ENCODE measurements at regions not wholly inside any gene's neighbourhood (a gene's known extent, or its start where the extent isn't known, plus 50 kb on each side); places are given as distances from the start of the nearest gene placed in this dataset.

DNA sequence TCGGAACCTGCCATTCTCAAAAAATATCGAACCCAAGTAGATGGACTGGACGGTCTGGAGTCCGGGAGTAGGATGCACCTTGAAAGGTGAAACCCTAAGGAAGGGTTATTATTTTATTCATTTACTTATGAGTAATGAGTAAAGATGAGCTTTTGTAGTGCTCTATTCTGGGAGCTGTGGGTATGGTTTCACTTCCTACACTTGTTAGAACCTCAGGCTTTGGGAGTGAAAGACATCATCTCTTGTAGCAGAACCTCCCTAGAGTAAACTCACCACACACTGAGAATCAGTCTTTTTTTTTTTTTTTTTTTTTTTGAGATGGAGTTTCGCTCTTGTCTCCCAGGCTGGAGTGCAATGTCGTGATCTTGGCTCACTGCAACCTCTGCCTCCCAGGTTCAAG, 389.4 kb upstream of the AUTS2 start:
- no peak for TF ChIP-seq EZH2 (IDR thresholded peaks at IDR 0.05)
- no peak for TF ChIP-seq POLR2AphosphoS5 (IDR thresholded peaks at IDR 0.05; ENCODE audit: borderline replicate concordance, low read depth, low read length)
- no peak for TF ChIP-seq FOXP2 (optimal IDR thresholded peaks at IDR 0.05; ENCODE audit: control extremely low read depth, extremely low read length, insufficient read depth)
